Bone marrow (tissue), 2 donors: ENCODE measurements at regions not wholly inside any gene's neighbourhood (a gene's known extent, or its start where the extent isn't known, plus 50 kb on each side); places are given as distances from the start of the nearest gene placed in this dataset.
"Not testable (repeated sequence)": the region's sequence is repeated elsewhere in the genome, so short reads cannot be mapped to it uniquely, and the experiment has no call there.

ENCODE experiments used
- DNase-seq, 2 donors: peaks; one replicate each; lab custom pipeline; 2025; lab: John Stamatoyannopoulos, UW

DNA sequence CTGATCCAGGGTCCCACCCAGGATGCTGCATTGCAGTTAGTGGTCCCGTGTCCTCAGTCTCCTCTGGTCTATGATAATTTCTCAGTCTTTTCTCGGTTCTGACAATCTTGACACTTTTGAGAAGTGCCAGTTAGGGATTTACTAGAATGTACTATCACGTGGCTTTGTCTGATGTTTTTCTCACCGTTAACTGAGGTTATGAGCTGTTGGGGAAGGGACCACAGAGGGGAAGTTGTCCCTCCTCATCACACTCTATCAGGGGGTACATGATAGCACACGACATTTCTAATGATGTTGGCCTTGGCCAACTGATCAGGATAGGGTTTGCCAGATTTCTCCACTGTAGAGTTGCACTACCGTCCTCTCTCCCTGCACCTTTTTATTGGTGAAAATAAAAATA lies 250.9 kb upstream of the SDK2 start:
- no peak for DNase-seq

DNA sequence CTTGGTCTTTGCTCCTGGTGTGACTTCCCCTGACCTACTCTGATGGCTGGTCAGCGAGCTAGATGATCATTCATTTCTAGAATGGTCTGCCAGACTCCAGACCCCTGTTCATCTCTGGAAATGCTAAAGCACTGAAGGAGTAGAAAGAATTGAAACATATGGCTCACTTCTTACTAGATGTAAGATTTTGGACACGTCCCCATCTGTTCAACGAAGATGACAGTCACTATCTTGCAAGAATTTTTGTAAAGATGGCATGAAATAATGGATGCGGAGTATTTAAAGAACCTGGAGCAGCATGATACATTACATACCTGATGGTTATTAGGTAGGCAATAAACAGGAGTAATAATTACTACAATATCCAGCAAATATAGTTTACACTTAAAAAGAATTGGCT lies 252.7 kb upstream of the SDK2 start:
- DNase-seq = no peak

DNA sequence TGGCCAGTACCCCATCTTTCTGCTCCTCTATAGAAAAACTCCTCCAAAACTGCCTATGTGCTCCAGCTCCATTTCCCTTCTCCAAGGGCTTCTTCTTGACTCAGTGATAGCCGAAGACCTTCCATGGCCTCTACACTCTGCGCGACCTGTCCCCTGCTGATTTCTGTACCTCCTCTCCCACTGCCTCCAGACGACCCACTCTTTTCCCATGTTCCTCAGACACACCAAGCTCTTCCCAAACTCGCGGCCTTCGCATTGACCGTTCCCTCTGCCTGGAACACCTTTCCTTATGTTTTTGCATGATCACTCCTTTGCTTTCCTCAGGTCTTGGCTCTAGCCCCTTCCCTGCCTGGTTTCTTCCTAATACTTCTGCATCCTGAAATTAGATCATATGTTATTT lies 255.6 kb upstream of the SDK2 start:
- DNase-seq = no peak

DNA sequence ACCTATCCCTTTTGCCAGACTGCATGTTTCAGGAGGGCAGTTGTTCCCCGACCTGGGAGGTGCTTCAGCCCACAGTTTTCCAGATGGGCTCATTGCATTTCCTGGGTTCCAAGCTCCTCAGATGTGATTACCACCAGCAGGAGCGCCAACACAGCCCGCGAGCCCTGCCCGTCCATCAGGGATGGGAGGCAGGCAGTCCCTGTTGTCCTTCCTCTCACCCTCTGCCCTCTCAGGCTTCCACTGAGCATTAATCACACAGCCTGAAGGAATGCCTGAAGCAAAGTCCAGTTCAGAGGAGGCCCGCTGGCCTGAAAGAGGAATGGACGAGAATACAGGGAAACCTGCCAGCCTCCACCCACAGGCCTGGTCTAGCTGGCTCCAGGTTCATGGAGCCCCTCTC lies 256.3 kb upstream of the SDK2 start:
- no peak for DNase-seq

DNA sequence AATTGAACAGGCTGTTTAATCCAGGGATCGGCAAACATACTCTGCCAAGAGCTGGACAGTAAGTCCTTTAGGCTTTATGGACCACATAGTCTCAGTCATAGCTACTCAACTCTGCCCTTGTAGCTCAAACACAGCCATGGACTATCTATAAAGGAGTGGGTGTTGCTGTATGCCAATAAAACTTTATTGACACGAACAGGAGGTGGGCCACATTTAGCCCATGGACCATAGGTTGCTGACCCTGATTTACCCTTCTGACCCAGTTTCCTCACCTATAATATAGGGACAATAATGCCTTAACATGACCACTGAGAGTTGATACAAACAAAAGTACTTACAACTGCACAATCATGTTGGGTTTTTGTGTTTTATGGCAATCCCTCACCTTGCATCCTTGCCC lies 257.0 kb upstream of the SDK2 start:
- DNase-seq = no peak

DNA sequence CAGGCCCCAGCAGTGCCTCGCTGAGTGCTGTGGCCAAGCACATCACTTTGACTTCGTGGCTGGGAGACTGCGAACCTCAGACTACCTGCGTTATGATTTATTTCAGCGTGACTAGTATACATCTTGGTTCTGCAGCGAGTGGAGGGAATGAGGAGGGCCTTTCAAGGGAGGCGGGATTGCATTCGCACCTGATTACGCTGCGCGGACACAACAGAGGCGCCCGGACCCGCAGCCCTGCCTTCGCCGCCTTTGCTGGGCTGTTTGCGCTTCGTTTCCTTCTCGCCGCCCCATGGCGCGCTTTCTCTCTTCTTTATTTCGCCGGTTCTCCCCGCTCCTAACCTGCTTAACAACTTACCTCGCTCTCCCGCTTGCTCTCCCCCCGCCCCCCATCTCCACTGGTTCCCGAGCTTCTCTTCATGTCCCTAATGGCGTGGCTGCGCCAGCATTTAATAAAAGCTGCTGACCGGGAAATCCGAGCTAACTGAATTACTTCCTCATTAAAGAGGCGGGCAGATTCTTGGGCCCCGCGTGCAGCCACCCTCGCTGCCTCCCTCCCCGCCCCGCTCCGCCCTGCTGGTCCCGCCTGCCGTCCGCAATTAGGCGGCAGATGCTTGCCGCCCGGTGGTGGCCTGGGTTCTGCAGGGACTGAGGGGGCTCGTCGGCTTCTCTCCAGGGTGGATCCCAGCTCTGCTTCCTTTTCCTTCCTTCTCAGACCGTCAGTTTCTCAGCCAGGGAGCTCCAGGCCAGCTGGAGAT lies 257.6 kb upstream of the SDK2 start:
- peak in 1 of 2 donors; percentile 10 for DNase-seq

DNA sequence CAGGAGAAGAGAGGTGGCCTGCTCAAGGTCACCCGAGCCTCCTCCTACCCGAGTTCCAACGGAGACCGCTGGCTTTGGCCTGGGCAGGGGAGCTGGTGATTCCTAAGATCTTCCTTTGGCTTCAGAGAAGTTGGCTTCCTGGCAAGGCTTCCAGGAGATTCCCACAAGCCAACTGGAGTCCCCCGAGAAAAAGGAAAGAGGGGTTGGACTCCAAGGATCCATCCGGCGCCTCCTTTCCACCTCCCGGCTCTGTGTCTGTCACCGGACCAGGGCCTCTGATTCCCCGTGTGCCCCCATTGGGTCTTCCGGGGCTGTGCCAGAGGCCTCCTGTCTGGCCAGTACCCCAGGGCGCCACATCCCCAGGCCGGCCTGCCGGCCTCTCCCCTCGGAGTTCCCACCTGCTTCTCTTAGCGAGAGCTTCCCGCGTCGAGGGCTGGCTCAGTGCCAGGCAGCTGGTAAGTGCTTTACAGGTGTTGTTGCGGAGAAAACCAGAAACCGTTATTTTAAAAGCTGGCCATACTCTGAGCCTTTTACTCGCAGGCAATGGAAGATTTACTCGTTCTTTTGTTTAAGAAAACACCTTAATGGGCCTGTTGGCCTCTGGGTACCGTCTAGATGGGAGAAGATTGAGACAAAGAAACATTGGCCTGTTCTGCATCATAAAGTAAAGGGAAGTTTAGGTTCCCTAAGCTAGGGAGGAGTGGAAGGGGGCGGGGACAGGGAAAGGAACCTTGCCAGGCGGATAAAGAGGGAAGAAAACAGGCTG lies 258.4 kb upstream of the SDK2 start:
- no peak for DNase-seq

DNA sequence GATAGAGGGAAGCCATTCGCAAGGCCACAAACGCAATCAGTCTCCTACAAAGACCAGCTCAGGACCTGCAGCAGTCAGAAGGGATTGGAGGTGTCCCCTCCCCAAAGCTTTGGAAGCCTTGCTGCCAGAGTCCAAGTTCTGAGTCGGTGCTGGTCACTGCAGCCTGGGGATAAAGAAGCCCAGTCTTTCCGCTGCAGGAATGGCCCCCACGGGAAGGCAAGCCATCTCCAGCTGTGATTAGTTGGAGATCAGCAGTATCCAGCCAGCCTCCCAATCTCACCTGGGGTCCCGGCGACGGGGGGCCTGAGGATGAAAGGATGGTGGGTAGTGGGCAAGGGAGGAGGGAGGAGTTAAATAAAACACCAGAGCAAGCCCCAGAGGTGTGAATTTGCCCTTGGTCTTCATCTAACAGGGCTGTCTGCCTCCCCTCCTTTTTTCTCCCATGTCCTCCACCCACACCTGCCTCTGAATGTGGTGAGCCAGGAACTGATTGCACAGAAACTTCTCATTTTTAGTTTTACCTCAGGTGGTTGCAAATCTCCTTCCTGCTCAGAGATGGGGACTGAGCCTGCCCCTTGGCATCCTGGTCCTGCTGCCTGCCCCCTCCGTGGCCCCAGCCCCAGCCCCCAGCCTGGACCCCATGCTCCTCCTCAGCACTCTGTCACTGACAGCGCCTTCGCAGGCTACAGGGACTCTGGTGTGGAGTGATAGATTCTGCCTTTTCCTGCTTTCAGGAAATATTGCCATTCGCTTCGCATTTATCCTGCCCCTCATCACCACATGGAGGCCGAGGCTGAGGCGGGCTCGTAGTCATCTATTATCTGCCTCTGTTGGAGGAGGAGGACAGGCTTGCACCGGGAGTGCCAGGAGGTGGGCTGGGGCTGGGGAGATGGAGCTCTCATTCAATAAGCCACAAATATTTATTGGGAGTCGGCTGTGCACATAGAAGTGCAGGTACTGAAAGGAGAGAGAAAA lies 262.9 kb upstream of the SDK2 start:
- DNase-seq = no peak

DNA sequence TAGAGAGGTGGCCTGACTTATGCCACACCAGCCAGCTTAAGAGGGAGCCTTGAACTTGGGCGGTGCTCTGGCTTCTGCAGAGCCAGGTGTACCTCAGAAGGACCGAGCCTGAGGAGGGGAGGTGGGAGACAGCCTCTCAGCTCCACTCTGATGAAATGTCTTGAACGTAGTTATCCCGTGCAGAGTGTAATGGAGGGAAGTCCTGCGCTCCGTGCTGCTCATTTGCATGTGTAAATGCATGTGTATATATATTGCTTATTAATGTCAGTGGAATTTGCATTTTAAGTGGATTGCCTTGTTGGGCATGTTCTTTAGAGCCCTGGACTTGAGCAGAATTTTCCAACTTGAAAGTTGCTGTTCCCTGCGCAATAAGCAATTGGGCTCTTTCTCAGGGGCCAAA lies 264.9 kb upstream of the SDK2 start:
- DNase-seq = no peak

DNA sequence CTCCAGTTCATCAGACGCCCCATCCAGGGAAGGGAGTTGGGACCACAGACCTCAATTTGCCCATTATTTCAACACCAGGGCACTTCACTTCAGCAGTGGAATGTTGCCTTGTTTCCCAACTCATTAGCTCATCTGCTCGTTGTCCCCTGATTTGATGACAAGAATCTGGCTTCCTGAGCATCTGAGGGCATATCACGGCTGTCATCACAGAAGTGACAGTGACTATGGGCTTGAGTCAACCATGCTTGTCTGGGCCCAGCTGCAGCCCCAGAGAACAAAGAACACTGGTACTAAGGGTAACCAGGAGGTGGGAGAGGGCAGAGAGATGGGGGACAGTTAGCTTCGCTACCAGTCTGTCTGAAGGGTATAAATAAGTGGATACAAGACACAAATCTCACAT lies 266.0 kb upstream of the SDK2 start:
- no peak for DNase-seq

DNA sequence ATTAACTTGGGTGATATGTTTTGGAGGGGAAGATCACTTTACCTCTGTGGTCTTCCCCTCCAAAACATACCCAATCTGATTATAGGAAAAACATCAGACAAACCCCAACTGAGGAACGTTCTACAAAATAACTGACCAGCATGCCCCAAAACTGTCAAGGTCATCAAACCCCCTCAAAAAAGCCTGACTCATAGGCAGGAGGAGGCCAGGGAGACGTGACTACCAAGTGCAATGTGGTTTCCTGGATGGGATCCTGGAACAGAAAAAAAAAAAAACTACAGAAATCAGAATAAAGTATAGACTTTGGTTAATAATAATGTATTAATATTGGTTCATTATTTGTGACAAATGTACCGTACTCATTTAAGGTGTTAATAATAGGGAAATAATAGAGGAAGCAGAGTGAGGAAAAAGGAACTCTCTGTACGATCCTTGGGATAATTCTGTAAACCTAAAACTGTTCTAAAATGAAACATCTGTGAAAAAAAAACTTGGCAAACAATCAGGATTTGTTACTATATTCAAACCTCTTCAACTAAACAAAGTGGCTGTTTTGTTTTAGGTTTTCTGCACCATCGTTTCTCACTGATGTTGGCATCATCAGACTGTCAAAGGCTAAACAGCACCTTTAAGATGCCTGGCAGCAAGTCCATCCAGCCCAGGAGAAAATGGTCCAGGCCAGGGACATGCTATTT lies 266.7 kb upstream of the SDK2 start:
- DNase-seq = no peak

DNA sequence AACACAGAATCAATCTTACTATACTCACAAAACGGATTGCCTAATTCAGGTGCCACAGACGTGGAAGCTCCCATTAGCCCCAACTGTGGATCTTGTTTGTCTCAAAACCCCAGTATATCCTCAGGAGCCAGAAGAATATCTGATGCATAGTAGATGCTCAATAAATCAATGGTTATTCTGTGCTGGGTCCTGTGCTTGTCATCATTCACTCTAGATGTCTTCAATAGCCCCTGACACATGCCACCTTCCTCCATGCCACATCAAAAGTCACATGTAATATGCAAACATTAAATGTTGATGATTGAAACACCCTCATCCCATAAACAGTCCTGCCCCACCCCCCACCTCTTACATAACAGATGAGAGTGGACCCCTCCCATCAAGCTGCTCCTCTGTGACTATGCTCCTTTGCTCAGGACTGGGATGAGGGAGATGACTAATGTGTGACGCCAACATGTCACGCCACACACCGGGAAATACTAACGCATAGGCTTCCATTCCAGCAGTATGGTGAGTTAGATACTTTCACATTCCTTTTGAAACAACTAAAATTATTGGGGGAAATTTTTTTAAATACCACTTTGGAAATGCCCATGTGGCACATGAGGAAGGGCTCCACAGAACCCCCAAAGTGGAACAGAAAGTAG lies 267.6 kb upstream of the SDK2 start:
- no peak for DNase-seq

DNA sequence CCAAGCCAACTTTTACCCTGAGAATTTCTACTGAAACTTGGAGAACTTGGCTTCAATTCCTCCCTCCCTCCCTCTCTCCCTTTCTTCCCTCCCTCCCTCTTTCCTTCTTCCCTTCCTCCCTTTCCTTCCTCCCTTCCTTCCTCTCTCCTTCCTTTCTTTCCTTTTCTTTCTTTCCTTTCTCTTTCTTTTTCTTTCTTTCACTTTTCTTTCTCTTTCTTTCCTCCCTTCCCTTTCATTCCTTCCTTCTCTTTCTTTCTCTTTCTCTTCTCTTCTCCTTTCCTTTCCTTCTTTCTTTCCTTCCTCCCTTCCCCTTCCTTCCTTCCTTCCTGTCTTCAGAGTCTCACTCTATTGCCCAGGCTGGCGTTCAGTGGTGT lies 268.1 kb upstream of the SDK2 start:
- DNase-seq = no peak

DNA sequence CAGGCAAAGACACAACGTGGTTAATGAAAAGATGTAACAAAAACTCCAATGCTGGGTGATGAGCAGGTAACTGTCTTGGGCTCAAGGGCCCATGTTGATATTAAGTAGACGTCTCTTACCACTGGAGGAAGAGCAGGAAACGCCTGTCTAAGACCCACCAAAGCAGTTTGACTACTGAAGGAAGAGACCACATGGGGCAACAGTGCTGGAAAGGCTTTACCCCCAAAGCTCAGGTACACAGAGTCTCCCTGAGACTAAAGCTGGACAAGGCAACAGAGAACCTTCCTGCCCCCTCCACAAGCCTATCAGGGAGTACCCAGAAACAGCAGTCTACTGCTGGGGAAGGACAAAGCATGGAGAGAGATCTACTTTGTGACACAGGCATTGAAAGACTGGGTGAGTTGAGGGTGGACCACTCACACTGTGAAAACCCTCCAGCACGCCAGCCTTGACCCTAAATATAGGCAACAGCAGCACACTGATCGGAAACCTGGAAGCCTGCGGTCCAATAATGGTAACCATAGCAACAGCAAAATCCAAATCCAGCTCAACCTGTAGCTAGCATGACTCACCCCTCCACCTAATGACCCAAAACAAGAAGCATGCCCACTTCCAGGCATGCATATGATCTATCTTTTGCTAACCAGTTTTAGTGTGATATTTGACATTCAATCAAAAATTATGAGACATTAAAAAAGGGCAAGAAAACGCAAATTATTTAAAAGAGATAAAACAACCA lies 270.5 kb upstream of the SDK2 start:
- no peak for DNase-seq

DNA sequence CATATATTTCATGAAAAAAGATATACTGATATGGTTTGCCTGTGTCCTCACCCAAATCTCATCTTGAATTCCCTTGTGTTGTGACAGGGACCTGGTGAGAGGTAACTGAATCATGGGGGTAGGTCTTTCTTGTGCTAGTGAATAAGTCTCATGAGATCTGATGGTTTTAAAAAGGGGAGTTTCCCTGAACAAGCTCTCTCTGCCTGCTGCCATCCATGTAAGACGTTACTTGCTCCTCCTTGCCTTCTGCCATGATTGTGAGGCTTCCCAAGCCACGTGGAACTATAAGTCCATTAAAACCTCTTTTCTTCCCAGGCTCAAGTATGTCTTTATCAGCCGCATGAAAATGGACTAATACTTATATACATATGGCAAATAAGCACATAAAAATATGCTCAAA lies 274.8 kb upstream of the SDK2 start:
- not testable (repeated sequence) for DNase-seq

DNA sequence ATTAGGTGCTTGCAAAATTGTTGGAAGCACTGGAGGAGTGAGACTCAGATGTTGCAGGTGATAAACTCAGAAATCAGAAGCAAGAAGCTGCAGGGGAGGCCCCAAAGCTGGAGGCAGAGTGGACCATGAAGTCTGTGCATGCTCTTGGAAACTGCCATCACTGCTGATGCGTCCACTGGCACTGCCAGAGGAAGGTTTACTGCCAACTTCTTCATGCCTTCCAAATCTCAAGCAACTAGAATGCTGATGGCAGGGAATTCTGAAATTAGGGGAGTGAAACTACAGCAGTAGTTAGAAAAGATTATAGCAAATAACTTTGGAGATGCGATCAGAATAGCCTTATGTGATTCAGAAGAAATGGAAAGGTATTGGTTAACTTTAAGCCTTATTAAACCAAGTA lies 277.1 kb upstream of the SDK2 start:
- DNase-seq = no peak

DNA sequence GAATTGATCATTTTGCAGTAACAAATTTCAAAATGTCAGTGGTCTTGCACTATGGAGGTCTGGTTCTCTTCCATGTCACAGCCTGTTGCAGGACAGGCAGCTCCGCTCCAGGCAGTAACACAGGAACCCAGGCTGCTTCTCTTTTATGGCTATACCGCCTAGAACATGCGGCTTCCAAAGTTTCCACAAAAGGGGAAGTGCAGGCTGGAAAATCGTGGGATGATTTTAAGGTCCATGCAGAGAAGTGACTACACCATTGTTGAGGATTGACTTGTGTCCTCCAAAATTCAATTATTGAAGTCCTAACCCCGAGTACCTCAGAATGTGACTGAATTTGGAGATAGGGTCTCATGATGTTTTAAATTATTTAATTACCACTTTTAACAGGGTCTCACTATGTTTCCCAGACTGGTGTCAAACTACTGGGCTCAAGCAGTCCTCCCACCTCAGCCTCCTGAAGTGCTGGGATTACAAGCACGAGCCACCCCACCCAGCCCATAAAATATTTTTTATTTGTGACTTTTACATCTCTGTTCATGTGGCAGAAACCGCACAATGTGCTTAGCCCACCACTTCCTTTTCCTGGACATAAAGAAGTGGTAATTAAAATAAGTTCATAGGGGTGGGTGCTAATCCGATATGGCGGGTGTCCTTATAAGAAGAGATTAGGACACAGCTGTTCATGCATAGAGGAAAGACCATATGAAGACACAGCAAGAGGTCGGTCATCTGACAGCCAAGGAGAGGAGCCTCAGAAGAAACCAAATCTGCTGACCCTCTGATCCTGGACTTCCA lies 279.2 kb upstream of the RPL38 start:
- DNase-seq = no peak

DNA sequence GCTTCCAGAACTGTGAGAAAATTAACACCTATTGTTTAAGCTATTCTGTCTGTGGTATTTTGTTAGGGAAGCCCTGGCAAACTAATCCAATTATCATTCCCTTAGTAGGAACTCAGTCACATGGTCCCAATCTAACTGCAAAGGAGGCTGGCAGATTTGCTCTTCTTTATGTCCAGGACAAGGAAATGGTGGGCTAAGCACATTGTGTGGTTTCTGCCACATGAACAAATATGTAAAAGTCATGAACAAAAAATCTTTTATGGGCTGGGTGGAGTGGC lies 278.6 kb upstream of the RPL38 start:
- DNase-seq = no peak

DNA sequence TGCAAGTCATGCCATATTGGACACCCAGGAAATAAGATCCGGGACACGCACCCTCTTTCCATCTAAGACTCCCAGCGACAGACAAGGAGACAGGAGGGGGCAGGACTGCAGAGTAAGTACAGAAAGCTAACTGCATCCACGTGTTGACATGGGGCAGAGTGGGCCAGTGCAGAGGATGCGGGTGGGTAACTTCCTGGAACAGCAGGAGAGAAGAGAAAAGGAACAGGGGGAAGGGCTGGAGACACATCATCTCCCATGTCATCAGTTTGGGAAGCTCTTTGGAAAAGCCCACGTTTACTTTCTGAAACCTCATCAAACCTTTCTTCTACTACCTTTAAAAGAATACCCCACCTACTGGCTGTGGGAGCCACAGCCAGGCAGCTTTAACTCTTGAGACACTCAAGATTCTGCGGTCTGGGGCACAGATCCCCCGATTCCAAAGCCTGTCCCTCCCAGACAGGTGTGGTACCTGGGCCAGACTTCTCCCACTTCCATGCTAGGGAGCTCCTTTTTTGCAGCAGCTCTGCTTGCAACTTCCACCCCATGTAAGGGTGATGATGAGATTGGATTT lies 273.5 kb upstream of the RPL38 start:
- DNase-seq = no peak

DNA sequence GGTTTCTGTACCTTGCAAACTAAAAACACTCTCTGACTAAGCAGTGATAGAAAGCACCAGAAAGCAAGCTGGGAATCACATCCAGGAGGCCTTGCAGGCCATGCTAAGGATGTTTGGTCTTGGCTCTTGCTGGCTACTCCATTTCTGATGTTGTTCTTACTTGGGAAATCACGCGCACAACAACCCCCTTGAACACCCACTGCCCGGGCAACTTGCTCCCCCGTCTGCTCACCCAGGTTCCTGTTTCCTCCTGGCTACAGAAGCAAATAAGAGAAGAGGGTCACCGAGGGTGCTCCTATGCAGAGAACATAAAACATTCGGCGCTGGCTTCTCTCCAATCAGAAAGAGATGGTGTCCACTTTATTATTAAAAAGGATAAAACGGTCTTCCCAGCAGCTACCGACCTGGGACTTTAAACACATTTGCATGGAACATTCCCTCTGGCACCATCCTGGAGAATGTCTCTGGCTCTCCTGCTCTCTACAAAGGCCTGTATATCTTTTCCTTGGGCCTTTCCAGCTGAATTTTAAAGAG lies 271.2 kb upstream of the RPL38 start:
- DNase-seq = no peak
